H9 (cell line): ENCODE measurements at regions not wholly inside any gene's neighbourhood (a gene's known extent, or its start where the extent isn't known, plus 50 kb on each side); places are given as distances from the start of the nearest gene placed in this dataset.

Source experiments
- DNase-seq: peaks from one replicate; pipeline ENCODE4 v3.0.0-alpha.2; 2017
- H2AFZ ChIP-seq: one replicate; pipeline ENCODE4 v1.6.1; 2013; ENCODE audit warnings: mild to moderate bottlenecking, low read length, control low read depth, moderate library complexity
- H2AK5ac ChIP-seq: 2 replicates; pipeline ENCODE4 v1.6.1; 2013; ENCODE audit warnings: low read length, control low read depth, mixed read lengths; ENCODE audit not compliant: insufficient read length
- H2BK120ac ChIP-seq: one replicate; pipeline ENCODE4 v1.6.1; 2013; ENCODE audit warnings: low read depth, mild to moderate bottlenecking, low read length, control low read depth, inconsistent platforms; ENCODE audit not compliant: poor library complexity, severe bottlenecking
- H2BK12ac ChIP-seq: 2 replicates; pipeline ENCODE4 v1.6.1; 2013; ENCODE audit warnings: low read length, control low read depth, mixed read lengths, low read depth; ENCODE audit not compliant: insufficient read length
- H2BK15ac ChIP-seq: 2 replicates; pipeline ENCODE4 v1.6.1; 2013; ENCODE audit warnings: low read depth, low read length, control low read depth
- H2BK20ac ChIP-seq: one replicate; pipeline ENCODE4 v1.6.1; 2013; ENCODE audit warnings: low read depth, mild to moderate bottlenecking, low read length, control low read depth, inconsistent platforms; ENCODE audit not compliant: poor library complexity, severe bottlenecking
- H2BK5ac ChIP-seq: 2 replicates; pipeline ENCODE4 v1.6.1; 2013; ENCODE audit warnings: low read length, control low read depth, mixed read lengths; ENCODE audit not compliant: insufficient read length
- H3K14ac ChIP-seq: 2 replicates; pipeline ENCODE4 v1.6.1; 2013; ENCODE audit warnings: low read length, control low read depth; ENCODE audit not compliant: insufficient read depth
- H3K18ac ChIP-seq: 2 replicates; pipeline ENCODE4 v1.6.1; 2013; ENCODE audit warnings: low read depth, mild to moderate bottlenecking, mixed read lengths, low read length, control low read depth; ENCODE audit not compliant: insufficient read length
- H3K23ac ChIP-seq: 2 replicates; pipeline ENCODE4 v1.6.1; 2013; ENCODE audit warnings: low read length, control low read depth, mixed read lengths, low read depth; ENCODE audit not compliant: insufficient read length
- H3K23me2 ChIP-seq: 2 replicates; pipeline ENCODE4 v1.6.1; 2013; ENCODE audit warnings: low read depth, mild to moderate bottlenecking, mixed read lengths, low read length, control low read depth; ENCODE audit not compliant: insufficient read length, poor library complexity, severe bottlenecking
- H3K27ac ChIP-seq: 2 replicates; pipeline ENCODE4 v1.5.1; 2013; ENCODE audit warnings: low read length, control low read depth, mixed read lengths, low read depth; ENCODE audit not compliant: insufficient read length
- H3K27me3 ChIP-seq: 2 replicates; pipeline ENCODE4 v1.6.1; 2013; ENCODE audit warnings: low read length, control low read depth, inconsistent platforms; ENCODE audit not compliant: insufficient read depth
- H3K4ac ChIP-seq: 2 replicates; pipeline ENCODE4 v1.6.1; 2013; ENCODE audit warnings: low read depth, mild to moderate bottlenecking, control low read depth, inconsistent platforms, low read length, moderate library complexity
- H3K4me1 ChIP-seq: 2 replicates; pipeline ENCODE4 v1.6.1; 2013; ENCODE audit warnings: low read length, control low read depth, inconsistent platforms; ENCODE audit not compliant: insufficient read depth
- H3K4me2 ChIP-seq: 2 replicates; pipeline ENCODE4 v1.6.1; 2013; ENCODE audit warnings: low read length, control low read depth, mixed read lengths; ENCODE audit not compliant: insufficient read length, insufficient read depth
- H3K56ac ChIP-seq: 2 replicates; pipeline ENCODE4 v1.6.1; 2013; ENCODE audit warnings: low read depth, mild to moderate bottlenecking, mixed read lengths, low read length, control low read depth; ENCODE audit not compliant: insufficient read length
- H3K79me1 ChIP-seq: 2 replicates; pipeline ENCODE4 v1.6.1; 2013; ENCODE audit warnings: low read depth, mild to moderate bottlenecking, moderate library complexity, low read length, control low read depth, inconsistent platforms; ENCODE audit not compliant: insufficient read depth, poor library complexity, severe bottlenecking
- H3K79me2 ChIP-seq: 2 replicates; pipeline ENCODE4 v1.6.1; 2013; ENCODE audit warnings: low read length, control low read depth, inconsistent platforms; ENCODE audit not compliant: insufficient read depth
- H3K9ac ChIP-seq: 2 replicates; pipeline ENCODE4 v1.6.1; 2013; ENCODE audit warnings: low read length, control low read depth, mixed read lengths; ENCODE audit not compliant: insufficient read length; ENCODE audit errors: extremely low read depth
- H3K9me3 ChIP-seq: one replicate; pipeline ENCODE4 v1.6.1; 2013; ENCODE audit warnings: low read depth, low read length, inconsistent platforms; ENCODE audit not compliant: control insufficient read depth
- H3T11ph ChIP-seq: one replicate; pipeline ENCODE4 v1.6.1; 2013; ENCODE audit warnings: mild to moderate bottlenecking, low read length, control low read depth, inconsistent platforms
- H4K20me1 ChIP-seq: one replicate; pipeline ENCODE4 v1.6.1; 2013; ENCODE audit not compliant: control insufficient read depth, insufficient read length, insufficient read depth
- H4K5ac ChIP-seq: 2 replicates; pipeline ENCODE4 v1.6.1; 2013; ENCODE audit warnings: low read depth, mild to moderate bottlenecking, mixed read lengths, low read length, control low read depth; ENCODE audit not compliant: insufficient read length
- H4K8ac ChIP-seq: replicated peaks from 2 replicates; pipeline ENCODE4 v1.6.1; 2013; ENCODE audit warnings: low read length, control low read depth, mixed read lengths, low read depth; ENCODE audit not compliant: insufficient read length
- H4K91ac ChIP-seq: 2 replicates; pipeline ENCODE4 v1.6.1; 2013; ENCODE audit warnings: low read depth, mild to moderate bottlenecking, moderate library complexity, mixed read lengths, low read length, control low read depth; ENCODE audit not compliant: insufficient read length
- H3K27ac Mint-ChIP-seq, 3 experiments: 2 replicates in 2 of 3; 3 replicates in 1 of 3; pipeline ENCODE4 v1.8.0; 2020 to 2021; ENCODE audit warnings: mixed read lengths in 3 of 3, mild to moderate bottlenecking in 1 of 3, moderate library complexity in 1 of 3
- H3K27me3 Mint-ChIP-seq: 2 replicates; pipeline ENCODE4 v1.8.0; 2021; ENCODE audit warnings: low read depth, mild to moderate bottlenecking, moderate library complexity, mixed read lengths
- H3K36me3 Mint-ChIP-seq, 3 experiments: 2 replicates in 2 of 3; 3 replicates in 1 of 3; pipeline ENCODE4 v1.8.0; 2020 to 2021; ENCODE audit warnings: low read depth in 3 of 3, mixed read lengths in 3 of 3; ENCODE audit not compliant: insufficient read depth in 1 of 3
- H3K4me1 Mint-ChIP-seq, 2 experiments: 2 replicates each; pipeline ENCODE4 v1.8.0; 2020; ENCODE audit warnings: mixed read lengths in 2 of 2
- H3K4me3 Mint-ChIP-seq, 2 experiments: 2 replicates in 1 of 2; 3 replicates in 1 of 2; pipeline ENCODE4 v1.8.0; 2020 to 2021; ENCODE audit warnings: mild to moderate bottlenecking in 2 of 2, mixed read lengths in 2 of 2, moderate library complexity in 1 of 2
- H3K9me3 Mint-ChIP-seq, 2 experiments: 2 replicates in 1 of 2; 3 replicates in 1 of 2; pipeline ENCODE4 v1.8.0; 2020; ENCODE audit warnings: mild to moderate bottlenecking in 2 of 2, mixed read lengths in 2 of 2, moderate library complexity in 1 of 2
- CTCF ChIP-seq: fragments of 200-600 bp; sonication (generic); conservative IDR thresholded peaks from 3 replicates; pipeline ENCODE4 v1.8.0; 2021; ENCODE audit warnings: antibody characterized with exemption, mild to moderate bottlenecking
- WGBS: extraction: QIAGEN DNeasy Blood & Tissue Kit; methylation state at CpG from one replicate; pipeline ENCODE4 v1.1.7; 2013; ENCODE audit warnings: missing lambda C conversion rate, low lambda C conversion rate, mixed read lengths; ENCODE audit not compliant: insufficient read length; ENCODE audit errors: extremely low coverage; 5-methylcytosine and 5-hydroxymethylcytosine counted together

GRCh38 chr6:113551168-113551567, 306.0 kb upstream of the MARCKS start:
- H3K4me3 Mint-ChIP-seq, result no peak overlapping the region
- H3K4me1 Mint-ChIP-seq, result no peaks in the 10 kb centered on the region
- H3K4me2 ChIP-seq, result no peak overlapping the region
- no peak overlapping the region for H3K27ac ChIP-seq
- no peaks in the 10 kb centered on the region for H3K79me2 ChIP-seq
- peaks cover 0 to 7% (median 2%) of the 10 kb centered on the region in 3 experiments; a peak in 4 of 7 replicates for H3K36me3 Mint-ChIP-seq
- H3K9me3 Mint-ChIP-seq, result peaks cover 7 to 8% of the 10 kb centered on the region in 2 experiments; a peak in 4 of 5 replicates
- H2BK120ac ChIP-seq, result no peak overlapping the region
- H3K27ac Mint-ChIP-seq, result no peak overlapping the region
- no peak overlapping the region for H3T11ph ChIP-seq
- no peak overlapping the region for H4K5ac ChIP-seq
- DNase-seq, result no peak
- no peaks in the 10 kb centered on the region for H3K4me1 ChIP-seq
- H3K18ac ChIP-seq, result no peak overlapping the region
- H2BK12ac ChIP-seq, result no peak overlapping the region
- H3K9ac ChIP-seq, result no peak overlapping the region
- H3K23ac ChIP-seq, result no peak overlapping the region
- no peak overlapping the region for H3K4ac ChIP-seq
- no peak for TF ChIP-seq CTCF
- H4K8ac ChIP-seq, result no peak overlapping the region
- no peak overlapping the region for H4K91ac ChIP-seq
- H3K27me3 Mint-ChIP-seq, result no peaks in the 10 kb centered on the region
- no peak overlapping the region for H2BK15ac ChIP-seq
- no peak overlapping the region for H2BK5ac ChIP-seq
- no peak overlapping the region for H2BK20ac ChIP-seq
- H3K56ac ChIP-seq, result no peak overlapping the region
- no peaks in the 10 kb centered on the region for H3K9me3 ChIP-seq
- H3K79me1 ChIP-seq, result no peaks in the 10 kb centered on the region
- H2AFZ ChIP-seq, result no peak overlapping the region
- H2AK5ac ChIP-seq, result no peak overlapping the region
- WGBS, result no CpG with 5 or more reads among the region's 2 CpGs
- no peaks in the 10 kb centered on the region for H4K20me1 ChIP-seq
- no peak overlapping the region for H3K14ac ChIP-seq
- no peaks in the 10 kb centered on the region for H3K23me2 ChIP-seq
- H3K27me3 ChIP-seq, result no peaks in the 10 kb centered on the region
